ENCODE measurements at regions not wholly inside any gene's neighbourhood (a gene's known extent, or its start where the extent isn't known, plus 50 kb on each side); places are given as distances from the start of the nearest gene placed in this dataset.

DNA sequence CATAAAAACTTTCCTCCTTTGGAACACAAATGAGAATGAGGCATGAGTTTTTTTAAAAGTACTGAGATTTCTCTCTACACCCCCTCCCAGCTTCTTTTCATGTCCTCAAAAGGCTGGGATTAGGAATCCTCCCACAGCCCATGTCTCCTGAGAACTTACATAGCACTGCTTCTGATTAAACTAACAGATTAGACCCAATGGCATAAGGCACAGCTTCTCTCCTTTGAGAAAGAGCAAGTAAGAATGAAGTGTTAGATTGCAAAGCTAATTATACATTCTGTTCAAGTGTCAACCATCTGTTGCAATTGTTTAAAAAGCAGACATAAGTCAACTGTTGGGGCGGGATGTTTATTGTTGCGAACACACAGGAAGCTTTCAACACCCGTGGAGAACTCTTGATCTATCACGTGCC, 715.1 kb downstream of the CDH11 start:
- no peak for DNase-seq

DNA sequence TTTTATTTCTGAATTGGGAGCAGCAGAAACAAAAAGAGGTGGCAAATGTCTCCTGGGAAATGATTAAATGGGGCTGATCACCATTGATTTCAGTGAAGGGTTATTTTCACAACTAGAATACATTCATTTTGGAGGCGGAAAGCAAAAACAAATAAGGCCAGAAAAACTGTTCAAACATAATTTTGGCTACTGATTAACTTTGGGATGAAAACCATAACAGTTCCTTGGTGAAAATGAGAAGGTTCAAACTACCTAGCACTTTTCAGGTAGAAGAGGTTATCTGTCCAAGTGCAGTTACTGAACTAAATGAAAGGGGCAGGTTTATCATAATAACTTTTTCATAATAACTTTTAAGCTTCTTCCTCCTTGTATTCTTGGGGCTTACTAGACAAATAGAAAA, 718.5 kb downstream of the CDH11 start:
- no peak for DNase-seq

DNA sequence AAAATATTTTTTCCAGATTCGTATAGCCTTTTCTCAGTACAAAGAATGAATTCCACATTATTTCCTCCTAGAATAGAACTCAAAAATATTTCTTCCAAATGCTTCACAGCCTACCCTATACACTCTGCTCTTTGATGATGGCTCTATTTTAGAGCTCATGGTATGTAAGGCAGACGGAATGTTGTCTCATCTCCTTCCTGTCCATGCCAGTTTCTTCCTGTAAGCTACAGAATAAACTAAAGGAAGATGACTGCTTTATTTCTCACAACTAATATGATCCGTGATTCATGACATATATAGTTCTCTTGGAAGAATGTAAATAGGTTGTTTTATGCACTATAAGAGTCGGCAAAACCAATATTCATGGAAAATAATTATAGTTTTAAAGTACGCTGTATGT, 723.1 kb downstream of the CDH11 start:
- no peak for DNase-seq

DNA sequence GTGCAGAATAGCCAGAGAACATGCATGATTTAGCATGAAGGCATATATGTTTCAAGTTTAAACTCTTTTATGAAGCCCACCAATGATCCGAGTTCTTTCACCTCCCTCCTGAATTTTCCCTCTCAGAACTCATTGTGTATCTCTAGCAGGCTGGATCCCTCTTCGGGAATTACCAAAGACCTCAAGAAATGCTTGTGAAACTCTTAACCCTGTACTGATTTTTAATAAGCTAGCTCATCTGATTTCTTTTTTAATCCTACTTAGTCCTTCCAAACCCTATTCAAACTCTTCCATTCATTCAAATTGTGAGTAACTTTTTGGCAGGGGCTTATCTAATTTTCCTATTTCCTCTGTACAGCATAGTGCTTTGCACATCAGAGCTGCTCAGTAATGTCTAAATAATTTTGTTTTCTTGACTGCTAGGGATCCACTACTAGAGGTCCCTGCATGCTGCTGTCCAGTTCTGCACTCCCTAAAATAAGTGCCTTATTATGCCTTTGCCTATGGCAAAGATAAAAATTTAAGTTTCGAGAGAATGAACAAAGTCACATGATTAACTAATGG, 723.8 kb downstream of the CDH11 start:
- no peak for DNase-seq

DNA sequence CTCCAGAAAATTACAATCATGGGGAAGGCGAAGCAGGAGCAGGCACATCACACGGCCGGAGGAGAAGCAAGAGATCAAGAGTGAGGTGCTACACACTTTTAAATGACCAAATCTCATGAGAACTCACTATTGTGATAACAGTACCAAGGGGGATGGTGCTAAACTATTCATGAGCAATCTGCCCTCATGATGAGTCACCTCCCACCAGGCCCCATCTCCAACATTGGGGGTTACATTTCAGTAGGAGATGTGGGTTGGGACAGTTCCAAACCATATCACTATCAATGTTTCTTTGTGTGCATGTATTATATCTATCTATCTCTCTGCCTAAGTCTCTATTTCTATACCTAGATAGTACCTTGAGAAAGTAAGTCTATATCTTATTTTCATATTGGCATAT, 724.8 kb downstream of the CDH11 start:
- no peak for DNase-seq

DNA sequence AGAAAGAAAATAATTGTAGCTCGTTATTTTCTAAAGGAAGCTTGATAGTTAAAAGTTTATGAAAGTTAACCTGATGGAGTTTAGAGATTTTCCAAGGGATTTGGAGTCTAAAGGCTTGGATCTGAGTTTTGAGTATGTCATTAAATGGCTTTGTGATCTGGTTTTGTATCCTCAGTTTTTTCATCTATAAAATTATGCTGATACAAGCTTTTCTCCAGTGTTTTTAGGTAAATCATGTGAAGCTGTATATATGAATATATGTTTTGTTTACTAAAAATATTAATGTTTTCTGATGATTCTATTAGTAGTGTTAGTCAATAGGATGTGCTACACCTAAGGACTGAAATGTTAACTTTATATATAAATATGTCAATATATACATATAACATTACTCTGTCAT, 727.8 kb downstream of the CDH11 start:
- no peak for DNase-seq

DNA sequence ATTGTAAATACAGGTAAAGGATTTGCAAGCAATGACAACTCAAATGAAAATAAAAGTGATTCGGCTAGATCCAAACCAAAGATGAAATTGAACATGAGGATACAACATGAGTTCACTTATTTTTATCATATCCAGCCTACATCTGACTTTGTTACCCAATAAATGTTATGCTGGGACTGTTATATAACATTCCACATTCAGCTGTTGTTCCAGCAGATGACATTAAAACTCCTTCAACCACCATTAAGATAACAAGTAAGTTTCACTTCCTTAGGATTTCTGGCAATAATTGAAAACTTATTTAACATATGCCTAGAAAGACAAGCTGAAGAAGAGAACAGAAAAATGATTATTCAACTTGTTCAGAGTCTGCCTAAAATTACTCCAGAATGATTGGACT, 729.4 kb downstream of the CDH11 start:
- DNase-seq = no peak

DNA sequence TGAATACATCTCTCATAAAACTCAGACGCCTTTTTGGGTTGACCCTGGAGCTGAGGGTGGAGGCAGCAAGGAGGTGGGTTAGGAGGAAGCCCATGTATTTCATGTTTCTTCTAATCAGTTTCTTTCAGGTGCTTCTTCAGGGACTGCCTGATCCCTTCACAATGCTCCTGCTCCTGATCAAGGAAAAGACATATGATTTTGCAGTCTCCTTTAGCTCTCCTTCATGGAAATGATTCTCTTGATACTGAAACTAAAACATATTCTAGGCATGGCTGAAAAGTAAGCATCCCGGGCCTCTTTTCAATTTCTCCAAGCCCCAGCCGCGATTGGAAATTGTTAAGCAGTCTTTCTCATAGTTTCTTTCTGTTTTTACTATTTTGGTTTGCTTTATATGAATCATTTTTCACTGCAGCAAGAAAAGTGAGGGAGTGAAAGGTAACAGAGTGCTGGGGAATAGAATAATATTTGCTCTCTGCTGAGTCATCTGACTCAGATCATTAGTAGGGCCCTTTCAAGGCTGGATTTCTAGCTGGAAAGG, 730.7 kb downstream of the CDH11 start:
- DNase-seq = no peak

DNA sequence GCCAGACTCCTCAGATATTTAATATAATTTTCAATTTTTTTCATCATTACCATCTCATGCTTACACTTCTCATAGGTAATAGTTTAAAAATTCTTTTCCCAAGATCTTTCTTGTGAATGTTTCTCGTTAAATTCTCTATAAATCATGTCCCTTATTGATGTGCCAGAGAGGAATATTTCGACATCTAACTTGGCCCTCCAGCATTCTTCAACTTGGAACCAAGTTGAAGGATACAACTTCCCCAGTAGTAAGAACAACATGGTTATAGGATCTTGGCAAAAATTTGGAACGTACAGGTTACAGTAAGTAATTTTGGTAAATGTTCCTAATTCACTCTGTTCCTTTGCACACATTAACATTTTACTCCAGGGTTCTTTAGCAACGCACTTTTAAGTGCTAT, 731.8 kb downstream of the CDH11 start:
- no peak for DNase-seq

DNA sequence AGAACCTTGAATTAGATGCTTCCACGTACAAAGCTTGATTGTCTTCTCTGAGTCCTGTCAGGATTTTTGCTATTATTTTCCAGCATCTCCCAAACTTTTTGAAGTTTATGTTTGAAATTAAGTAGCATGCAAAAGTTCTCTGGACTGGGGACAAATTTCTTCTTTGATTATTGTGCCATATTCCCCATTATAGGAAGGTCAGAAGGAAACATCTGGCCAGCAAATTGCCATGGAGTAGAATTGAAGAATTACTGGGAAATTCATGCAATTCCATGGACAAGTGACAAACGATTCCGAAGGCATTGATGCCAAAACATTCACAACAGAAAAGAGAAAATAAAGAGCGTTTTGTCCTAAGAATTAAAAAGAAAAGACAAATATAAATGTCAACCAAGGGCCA, 737.2 kb downstream of the CDH11 start:
- DNase-seq = no peak

DNA sequence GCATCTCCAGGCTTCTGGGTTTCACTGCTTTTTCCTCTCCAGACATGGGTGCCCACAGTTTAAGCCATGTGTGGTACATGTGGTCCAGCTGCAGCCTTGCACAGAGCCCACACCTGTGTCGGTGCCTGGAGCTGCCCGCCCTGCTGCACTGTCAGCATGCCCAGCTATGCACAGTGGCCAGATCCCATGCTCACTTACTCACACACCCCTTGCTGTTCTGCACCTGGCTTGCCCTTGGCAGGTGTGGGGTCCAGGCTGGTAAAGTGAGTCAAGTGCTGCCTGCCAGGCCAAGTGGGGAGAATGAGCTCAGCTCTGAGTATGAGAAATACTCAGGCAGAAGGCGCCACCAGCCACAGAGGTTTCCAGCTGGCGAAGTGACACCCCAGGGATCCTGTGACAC, 739.9 kb downstream of the CDH11 start:
- DNase-seq = no peak

DNA sequence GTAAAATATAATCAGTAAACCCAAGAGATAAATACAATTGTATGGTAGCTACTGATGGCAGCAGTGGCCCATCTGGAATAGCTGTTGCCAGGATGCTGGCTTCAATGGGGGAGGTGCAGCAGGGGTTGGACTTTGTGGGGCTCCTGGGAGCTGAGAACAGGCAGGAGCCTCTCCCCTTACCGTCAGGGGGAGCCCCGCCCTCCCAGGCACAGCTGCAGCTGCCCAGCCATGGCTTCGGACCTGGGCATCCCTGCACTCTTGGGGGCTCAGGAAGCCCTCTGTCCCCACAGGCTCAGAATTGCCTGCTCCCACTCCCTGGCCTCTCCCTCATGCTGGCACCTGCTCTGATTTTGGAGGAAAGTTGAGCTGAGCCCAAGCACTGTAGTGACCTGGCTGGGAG, 741.1 kb downstream of the CDH11 start:
- no peak for DNase-seq

DNA sequence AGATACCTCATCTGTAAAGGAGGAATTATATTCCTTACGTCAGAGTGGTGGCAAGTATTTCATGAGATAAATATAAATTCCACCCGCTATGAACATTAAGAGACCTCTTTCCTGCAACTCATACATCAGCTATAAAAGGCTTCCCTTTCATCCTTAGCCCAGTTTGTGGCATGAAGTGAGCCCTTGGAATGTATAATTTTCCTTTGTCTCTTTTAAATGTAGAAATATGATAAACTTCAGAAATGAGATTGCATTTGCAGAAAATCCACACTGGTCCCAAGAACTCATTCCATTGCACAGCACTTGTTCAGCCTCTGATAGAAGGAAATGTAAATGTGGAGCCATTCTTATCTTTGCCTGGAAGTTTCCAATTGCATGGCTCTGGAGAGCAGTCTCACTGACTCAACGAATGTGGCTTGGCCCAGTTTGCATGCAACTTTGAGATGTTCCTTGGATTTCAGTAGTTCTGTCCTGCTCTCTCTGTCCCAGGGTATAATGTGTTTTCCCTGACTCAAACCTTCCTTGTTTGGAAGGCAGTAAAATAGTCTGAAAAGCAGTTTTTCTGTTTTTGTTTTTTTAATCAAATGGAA, 746.4 kb downstream of the CDH11 start:
- DNase-seq = no peak

DNA sequence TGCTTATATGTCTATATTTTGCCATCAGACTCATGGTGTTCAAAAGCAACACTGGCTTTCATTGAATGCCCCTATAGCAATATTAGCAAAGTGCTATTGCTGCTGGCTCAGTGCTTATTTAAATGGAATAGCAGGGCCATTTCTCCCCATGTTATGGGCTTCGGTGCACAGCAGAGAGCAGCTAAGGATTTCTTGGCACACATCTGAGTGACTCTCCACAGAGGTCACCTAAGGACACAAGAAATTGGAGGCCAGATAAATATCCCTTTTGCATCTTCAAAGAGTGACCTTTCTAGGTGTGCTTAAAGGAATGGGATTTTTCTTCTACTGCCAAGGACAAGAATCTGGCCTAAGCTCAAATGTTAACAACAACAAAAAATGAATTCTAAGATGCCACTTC, 751.8 kb downstream of the CDH11 start:
- DNase-seq = no peak

DNA sequence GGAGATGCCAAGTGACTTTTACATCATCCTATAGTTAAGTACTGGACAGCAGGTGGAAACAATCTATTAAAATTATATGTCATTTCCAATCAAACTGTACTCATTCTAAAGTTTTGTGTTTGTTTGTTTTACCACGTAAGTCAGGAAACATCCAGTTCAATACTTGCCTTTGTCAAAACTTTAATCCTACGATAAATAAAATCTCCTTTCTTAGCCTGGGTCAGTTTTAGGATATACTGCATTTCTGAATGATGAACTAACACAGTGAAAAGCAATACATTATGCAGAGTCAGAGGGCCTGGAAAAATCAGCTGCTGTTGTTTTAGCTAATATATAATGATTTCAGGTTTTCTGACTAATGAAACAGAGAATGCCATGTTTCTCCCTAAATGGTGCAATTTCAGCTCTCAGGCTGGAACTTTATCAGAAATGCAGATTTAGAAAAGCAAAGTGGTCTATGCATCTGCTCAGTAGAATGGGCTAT, 756.4 kb downstream of the CDH11 start:
- DNase-seq = no peak

DNA sequence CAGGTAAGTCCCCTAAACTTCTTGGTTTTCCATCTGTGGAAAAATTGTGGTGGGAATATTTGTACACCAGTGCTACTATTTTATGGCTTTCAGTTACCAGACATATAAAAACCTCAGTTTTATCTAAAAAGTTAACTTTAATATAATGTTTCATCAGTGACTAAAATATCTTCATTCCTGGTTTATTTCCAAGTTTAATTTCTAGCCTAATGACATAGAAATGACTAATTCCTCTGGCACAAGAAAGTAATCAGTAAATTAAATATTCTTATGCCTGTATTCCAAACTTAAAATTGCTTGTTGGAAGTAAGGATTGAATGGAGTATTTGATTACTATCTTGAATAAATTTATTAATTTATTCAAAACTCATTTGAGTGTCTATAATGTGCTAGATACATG, 757.0 kb downstream of the CDH11 start:
- no peak for DNase-seq

DNA sequence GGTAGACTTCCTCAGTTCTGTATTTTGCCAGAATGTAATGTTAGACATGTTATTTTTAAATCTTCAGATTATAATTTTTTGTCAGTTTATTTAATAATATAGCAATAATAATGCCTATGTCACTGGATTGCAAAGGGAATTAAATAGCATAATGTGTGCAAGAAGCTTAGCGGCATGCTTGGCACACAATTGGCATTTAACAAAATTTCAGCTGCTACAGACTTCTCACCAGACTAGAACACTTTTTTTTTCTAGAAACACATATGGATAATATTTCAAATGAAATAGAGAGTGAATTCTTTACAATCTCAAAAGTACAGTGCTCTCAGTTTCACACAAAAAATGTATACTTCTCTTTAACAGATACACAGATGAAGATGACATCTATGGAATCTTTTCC, 757.4 kb downstream of the CDH11 start:
- DNase-seq = no peak

DNA sequence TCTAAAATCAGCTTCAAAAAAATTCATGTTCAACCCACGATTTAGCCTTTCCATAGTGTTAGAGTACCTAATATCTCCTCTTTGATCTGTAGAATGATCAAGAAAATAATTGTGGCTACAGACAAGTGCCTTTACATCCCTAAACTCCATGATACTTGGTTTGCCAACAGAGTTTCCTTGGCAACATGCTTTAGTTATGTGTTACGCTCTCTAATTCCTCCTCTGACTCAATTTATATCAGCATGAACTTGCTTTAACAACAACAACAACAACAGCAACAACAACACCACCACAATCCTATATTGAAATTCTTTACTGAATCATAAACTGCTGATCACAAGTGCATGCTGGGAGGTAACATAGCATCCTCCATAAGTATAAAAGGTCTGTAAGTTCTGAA, 757.8 kb downstream of the CDH11 start:
- DNase-seq = no peak

DNA sequence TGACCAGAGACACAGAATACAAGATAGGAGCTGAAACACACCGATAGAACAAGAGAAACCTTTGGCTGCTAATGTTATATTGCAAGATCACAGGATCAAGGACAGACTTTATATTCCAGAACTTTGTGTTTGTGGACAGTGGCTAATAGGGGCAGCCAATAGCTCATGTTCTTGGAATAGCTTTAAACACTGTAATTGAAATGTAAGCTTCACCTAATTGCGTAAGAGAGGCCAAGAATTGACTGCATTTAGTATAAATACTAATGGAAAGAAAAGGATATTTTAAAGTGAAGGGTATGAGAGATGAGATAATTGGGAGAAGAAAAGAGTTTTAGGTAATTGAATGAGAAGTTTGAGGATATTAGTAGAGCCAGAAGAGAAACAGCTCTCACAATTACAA, 758.8 kb downstream of the CDH11 start:
- DNase-seq = no peak

DNA sequence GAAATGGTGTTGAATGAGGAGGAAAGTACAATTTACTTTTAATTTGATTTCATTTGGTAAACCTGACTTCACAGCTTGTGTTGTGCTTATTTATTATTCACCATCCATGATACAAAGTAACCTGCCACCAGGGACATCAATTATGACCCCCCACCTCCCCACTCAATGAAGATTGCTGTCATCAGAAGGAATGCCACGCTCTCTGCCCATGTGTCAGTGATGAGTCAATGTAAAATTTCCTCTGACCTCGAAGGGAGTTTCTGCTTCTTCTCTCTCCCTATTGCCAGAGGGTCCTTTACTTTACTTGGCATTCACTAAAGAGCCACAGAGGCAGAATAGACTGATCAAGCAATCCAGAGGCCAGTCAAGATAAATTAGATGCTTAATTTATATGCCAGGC, 759.7 kb downstream of the CDH11 start:
- DNase-seq = no peak

DNA sequence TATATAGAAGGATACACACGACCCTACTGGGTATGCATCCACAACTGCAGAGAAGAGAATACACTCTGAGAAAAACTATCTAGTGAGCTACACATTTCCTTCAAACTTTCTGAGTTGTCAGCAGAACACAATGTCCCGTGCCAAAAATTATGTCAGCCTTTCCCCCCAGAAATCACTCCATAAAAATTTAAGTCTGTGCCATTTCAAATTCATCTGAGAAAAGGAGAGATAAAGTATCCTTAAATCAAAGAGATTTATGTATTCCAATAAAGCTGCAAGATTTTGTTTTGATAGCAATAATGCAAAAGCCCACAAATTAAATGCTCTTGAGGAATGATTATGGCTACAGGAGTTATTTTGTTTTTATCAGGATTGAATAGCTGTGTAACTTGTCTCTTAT, 760.1 kb downstream of the CDH11 start:
- no peak for DNase-seq

DNA sequence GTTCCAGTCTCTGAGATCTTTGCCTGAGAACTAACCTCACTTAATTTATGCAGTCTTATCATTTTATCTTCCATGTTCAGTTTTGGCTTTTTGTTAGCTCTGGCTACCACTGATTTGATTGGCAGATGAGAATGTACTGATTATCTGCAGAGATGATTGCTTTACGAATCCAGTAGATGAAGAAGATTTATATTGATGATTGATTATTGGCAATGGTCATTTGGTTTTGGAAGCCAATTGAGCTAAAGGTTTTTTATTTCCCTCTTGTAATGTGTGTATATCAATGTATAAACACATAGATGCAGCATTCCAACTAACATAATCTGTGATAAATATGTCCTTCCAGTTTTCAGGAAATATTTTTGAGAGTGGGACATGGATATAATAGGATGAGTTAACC, 763.6 kb downstream of the CDH11 start:
- DNase-seq = no peak

DNA sequence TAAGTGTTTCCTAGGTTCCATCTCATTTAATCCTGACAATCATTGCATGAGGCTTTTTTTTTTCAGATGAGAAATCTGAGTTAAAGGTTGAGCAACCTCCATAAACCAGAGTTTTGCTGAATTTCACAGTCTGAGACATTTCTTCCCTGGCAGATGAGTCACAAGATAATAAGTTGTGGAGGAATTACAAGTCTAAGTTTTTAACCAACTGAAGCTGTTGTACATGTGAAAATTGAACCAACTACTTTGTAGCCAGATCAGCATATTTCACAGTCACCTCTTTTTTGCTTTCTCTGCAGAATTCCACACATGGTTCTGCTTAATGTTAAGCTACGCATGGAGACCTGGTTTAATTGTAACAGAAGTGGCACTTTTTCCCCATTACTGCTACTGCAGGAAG, 765.6 kb downstream of the CDH11 start:
- DNase-seq = no peak

DNA sequence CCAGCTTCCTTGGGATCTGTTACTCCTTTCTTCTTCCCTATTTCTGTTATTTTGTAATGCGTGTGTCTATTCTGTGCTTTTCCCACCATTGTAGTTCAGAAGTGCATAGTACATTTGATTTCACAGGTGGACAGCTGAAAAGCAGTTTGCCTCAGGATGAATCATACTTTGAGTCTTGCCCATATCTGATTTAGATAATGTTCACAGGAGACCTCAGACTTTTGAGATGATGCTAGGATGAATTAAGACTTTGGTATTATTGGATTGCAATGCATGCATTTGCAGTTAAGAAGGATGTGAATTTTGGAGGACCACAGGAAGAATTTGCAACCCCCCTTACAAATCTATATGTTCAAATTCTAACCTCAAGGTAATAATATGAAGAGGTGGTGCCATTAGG, 769.6 kb downstream of the CDH11 start:
- no peak for DNase-seq

DNA sequence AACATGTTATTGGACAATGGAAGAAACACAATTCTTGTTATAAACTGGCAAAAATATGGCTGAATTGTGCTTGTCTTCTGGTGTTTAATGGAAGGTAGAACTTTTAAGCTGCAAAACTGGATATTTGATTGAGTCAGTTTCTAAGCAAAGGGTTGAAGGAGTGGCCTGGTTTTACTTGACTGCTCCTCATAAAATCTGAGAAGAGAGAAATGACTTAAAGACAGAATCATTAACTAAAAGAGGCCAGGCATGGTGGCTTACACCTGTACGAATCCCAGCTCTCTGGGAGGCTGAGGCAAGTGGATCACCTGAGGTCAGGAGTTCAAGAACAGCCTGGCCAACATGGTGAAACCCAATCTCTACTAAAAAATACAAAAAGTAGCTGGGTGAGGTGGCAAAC, 770.7 kb downstream of the CDH11 start:
- DNase-seq = no peak
